PC-3 (cell line): ENCODE measurements at regions not wholly inside any gene's neighbourhood (a gene's known extent, or its start where the extent isn't known, plus 50 kb on each side); places are given as distances from the start of the nearest gene placed in this dataset.

Experiments
- ATAC-seq: fragments of 200-7000 bp; cut with Tn5 transposase; 2 replicates; pipeline ENCODE4 v1.9.1; 2020; ENCODE audit warnings: mild to moderate bottlenecking, moderate library complexity
- BruUV-seq: library from RNA; stranded (reverse); fragments of 400-500 nt; replicated peaks from 2 replicates; lab custom pipeline; 2021; lab: Mats Ljungman, UMichigan
- CTCF ChIA-PET: fragments of 300-600 bp; sonication (Branson Sonifier 250); formaldehyde crosslinking; loops from one replicate; lab custom pipeline; 2022; ENCODE audit warnings: antibody characterized with exemption; lab: Charles Lee
- POLR2A ChIA-PET: fragments of 300-600 bp; sonication (Branson Sonifier 250); formaldehyde crosslinking; loops from one replicate; lab custom pipeline; 2022; ENCODE audit warnings: antibody characterized with exemption; ENCODE audit not compliant: unreplicated experiment; lab: Charles Lee
- DNase-seq: peaks from one replicate; pipeline ENCODE4 v3.0.0-alpha.2; 2015
- H2AFZ ChIP-seq: fragments of 300-600 bp; sonication (generic); 2 replicates; pipeline ENCODE4 v1.6.0; 2016; ENCODE audit warnings: antibody characterized with exemption, low read length
- H3F3A ChIP-seq: fragments of 300-600 bp; sonication (generic); one replicate; pipeline ENCODE4 v1.6.0; 2017; ENCODE audit warnings: antibody characterized with exemption, low read length, control low read depth, mild to moderate bottlenecking; ENCODE audit not compliant: unreplicated experiment
- H3K27ac ChIP-seq: fragments of 300-600 bp; sonication (generic); 2 replicates; pipeline ENCODE4 v1.5.1; 2016; ENCODE audit warnings: mild to moderate bottlenecking, low read length
- H3K27me3 ChIP-seq: fragments of 300-600 bp; sonication (generic); 2 replicates; pipeline ENCODE4 v1.6.1; 2016; ENCODE audit warnings: low read length, mixed read lengths
- H3K36me3 ChIP-seq: fragments of 300-600 bp; sonication (generic); 2 replicates; pipeline ENCODE4 v1.6.1; 2016; ENCODE audit warnings: low read depth, mixed run types, low read length, mixed read lengths
- H3K4me1 ChIP-seq: fragments of 300-600 bp; sonication (generic); 2 replicates; pipeline ENCODE4 v1.5.1; 2016; ENCODE audit warnings: low read length; ENCODE audit not compliant: insufficient read depth
- H3K4me2 ChIP-seq: fragments of 300-600 bp; sonication (generic); 2 replicates; pipeline ENCODE4 v1.6.0; 2016; ENCODE audit warnings: low read length
- H3K4me3 ChIP-seq: fragments of 300-600 bp; sonication (generic); 2 replicates; pipeline ENCODE4 v1.5.1; 2016; ENCODE audit warnings: mild to moderate bottlenecking, low read length, mixed read lengths
- H3K79me2 ChIP-seq: fragments of 300-600 bp; sonication (generic); 2 replicates; pipeline ENCODE4 v1.6.1; 2017; ENCODE audit warnings: low read length, mixed read lengths
- H3K9ac ChIP-seq: fragments of 300-600 bp; sonication (generic); 2 replicates; pipeline ENCODE4 v1.6.0; 2016; ENCODE audit warnings: mild to moderate bottlenecking, low read length
- H3K9me2 ChIP-seq: fragments of 300-600 bp; sonication (generic); replicated peaks from 2 replicates; pipeline ENCODE4 v1.6.1; 2016; ENCODE audit warnings: mixed run types, low read length, mixed read lengths
- H3K9me3 ChIP-seq: fragments of 300-600 bp; sonication (generic); 2 replicates; pipeline ENCODE4 v1.6.1; 2016; ENCODE audit warnings: low read length, mixed read lengths
- H4K20me1 ChIP-seq: fragments of 300-600 bp; sonication (generic); 2 replicates; pipeline ENCODE4 v1.6.1; 2016; ENCODE audit warnings: low read length, mixed read lengths
- EZH2 ChIP-seq: fragments of 300-600 bp; sonication (generic); IDR thresholded peaks from one replicate; pipeline ENCODE4 v1.6.1; 2017; ENCODE audit warnings: antibody characterized with exemption, mild to moderate bottlenecking, low read length; ENCODE audit not compliant: unreplicated experiment
- EZH2phosphoT487 ChIP-seq: fragments of 300-600 bp; sonication (generic); IDR thresholded peaks from 2 replicates; pipeline ENCODE4 v1.6.1; 2018; ENCODE audit warnings: mild to moderate bottlenecking, antibody characterized with exemption, low read length, borderline replicate concordance
- intact Hi-C: fragments of 100-400 bp; cut with micrococcal nuclease; formaldehyde crosslinking; loops from 2 replicates; pipeline ENCODE4 v1.9.0; 2023
- TF ChIP-seq, protein P1 (sequence below): fragments of 300-600 bp; sonication (generic); conservative IDR thresholded peaks from 2 replicates; pipeline ENCODE4 v1.5.1; 2017; ENCODE audit warnings: antibody characterized with exemption, low read depth, mild to moderate bottlenecking, low read length

DNA sequence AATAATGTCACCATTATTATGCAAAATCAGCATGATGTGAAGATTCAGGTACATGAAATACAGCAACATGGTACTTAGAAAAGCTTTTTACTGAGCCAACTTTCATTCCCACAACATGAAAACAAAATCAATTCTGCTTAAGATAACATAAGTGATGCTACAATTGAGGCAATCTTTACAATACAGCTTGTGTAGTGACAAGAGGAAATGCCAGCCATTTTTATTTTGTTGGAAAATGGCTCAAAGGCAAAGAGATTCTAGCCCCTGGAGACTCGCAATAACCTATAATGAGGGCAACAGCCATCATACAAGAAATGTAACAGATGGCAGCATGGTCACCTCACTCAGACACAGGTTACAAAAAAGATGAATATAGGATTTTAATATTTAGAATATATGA is 560.4 kb downstream of the SPOCK3 start:
- no peaks in the 10 kb centered on the region for H3K4me1 ChIP-seq
- H3K27me3 ChIP-seq: no peaks in the 10 kb centered on the region
- DNase-seq: no peak
- BruUV-seq: no TSS peak
- H3K4me3 ChIP-seq: no peak overlapping the region
- H3K79me2 ChIP-seq: no peaks in the 10 kb centered on the region
- no peak overlapping the region for H2AFZ ChIP-seq
- intact Hi-C loops: no loop called here
- H4K20me1 ChIP-seq: no peaks in the 10 kb centered on the region
- H3F3A ChIP-seq: no peaks in the 10 kb centered on the region
- H3K9ac ChIP-seq: no peak overlapping the region
- CTCF ChIA-PET: interaction anchor here (0.6 kb wide), 1 partner anchor 477 kb away, joined by 6 read pairs; no protein-coding TSS in a partner anchor
- H3K27ac ChIP-seq: no peak overlapping the region
- H3K4me2 ChIP-seq: no peak overlapping the region
- no peaks in the 10 kb centered on the region for H3K9me3 ChIP-seq
- ATAC-seq: no peak
- POLR2A ChIA-PET: no interaction called here
- no peaks in the 10 kb centered on the region for H3K9me2 ChIP-seq
- no peaks in the 10 kb centered on the region for H3K36me3 ChIP-seq
- TF ChIP-seq, protein P1, sequence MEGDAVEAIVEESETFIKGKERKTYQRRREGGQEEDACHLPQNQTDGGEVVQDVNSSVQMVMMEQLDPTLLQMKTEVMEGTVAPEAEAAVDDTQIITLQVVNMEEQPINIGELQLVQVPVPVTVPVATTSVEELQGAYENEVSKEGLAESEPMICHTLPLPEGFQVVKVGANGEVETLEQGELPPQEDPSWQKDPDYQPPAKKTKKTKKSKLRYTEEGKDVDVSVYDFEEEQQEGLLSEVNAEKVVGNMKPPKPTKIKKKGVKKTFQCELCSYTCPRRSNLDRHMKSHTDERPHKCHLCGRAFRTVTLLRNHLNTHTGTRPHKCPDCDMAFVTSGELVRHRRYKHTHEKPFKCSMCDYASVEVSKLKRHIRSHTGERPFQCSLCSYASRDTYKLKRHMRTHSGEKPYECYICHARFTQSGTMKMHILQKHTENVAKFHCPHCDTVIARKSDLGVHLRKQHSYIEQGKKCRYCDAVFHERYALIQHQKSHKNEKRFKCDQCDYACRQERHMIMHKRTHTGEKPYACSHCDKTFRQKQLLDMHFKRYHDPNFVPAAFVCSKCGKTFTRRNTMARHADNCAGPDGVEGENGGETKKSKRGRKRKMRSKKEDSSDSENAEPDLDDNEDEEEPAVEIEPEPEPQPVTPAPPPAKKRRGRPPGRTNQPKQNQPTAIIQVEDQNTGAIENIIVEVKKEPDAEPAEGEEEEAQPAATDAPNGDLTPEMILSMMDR: no peak
- no peak for TF ChIP-seq EZH2
- no peak for TF ChIP-seq EZH2phosphoT487

DNA sequence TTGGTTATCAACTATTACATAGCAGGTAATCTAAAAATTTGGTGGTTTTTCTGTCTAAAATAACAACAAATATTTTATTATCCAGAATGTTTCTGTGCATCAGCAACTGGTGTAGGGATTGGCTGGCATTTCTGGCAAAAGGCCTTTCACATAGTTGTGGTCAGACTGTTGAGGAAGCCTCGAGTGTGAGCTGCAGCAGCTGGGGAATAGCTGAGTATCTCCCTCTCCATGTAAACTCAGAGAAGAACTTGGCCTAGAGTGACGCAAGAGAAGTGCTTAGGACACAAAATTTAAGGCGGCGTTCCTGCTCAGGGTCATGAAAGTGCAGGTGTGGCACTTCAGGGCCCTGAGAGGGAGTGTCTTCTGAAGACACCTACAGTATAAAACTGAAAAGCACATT is 558.9 kb downstream of the SPOCK3 start:
- Histone ChIP-seq H3K4me3 (no peak overlapping the region), H3K36me3 (no peaks in the 10 kb centered on the region), H3K4me1 (no peaks in the 10 kb centered on the region), H4K20me1 (no peaks in the 10 kb centered on the region), H2AFZ (no peak overlapping the region), H3K9me3 (no peaks in the 10 kb centered on the region), H3K9ac (no peak overlapping the region), H3K79me2 (no peaks in the 10 kb centered on the region), H3K9me2 (no peaks in the 10 kb centered on the region), H3K27me3 (no peaks in the 10 kb centered on the region), H3F3A (no peaks in the 10 kb centered on the region), H3K4me2 (no peak overlapping the region), H3K27ac (no peak overlapping the region)
- BruUV-seq: no TSS peak
- TF ChIP-seq, protein P1: no peak
- no peak for TF ChIP-seq EZH2
- TF ChIP-seq EZH2phosphoT487: no peak
- ATAC-seq: peak; percentile 48; the same call in 1 of the 2 replicates
- ChIA-PET POLR2A (no interaction called here), CTCF (no interaction called here)
- peak; percentile 56 for DNase-seq
- intact Hi-C loops: no loop called here

DNA sequence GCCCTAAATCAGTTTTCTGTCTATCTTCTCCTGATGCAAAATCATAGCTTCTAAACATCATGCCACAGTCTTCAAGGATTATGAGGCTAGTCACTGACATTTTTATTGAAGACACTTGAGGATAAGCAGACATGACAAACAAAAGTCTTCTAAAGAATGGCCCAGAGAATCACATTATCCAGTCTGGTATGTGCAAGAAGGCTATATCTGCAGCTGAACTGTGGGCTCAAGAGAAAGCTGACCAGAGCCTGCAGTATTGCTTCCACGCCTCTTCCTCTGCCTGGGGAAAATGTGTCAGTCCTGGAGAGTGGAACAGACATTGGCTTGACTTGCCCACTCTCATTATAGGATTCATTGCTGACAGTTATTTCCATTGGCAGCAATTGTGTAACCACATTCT is 553.5 kb downstream of the SPOCK3 start:
- Histone ChIP-seq H3K27ac (no peak overlapping the region), H3K9me3 (no peaks in the 10 kb centered on the region), H3K9ac (no peak overlapping the region), H3K4me1 (no peaks in the 10 kb centered on the region), H4K20me1 (no peaks in the 10 kb centered on the region), H3K9me2 (no peaks in the 10 kb centered on the region), H3F3A (no peaks in the 10 kb centered on the region), H3K79me2 (no peaks in the 10 kb centered on the region), H3K27me3 (no peaks in the 10 kb centered on the region), H3K36me3 (no peaks in the 10 kb centered on the region), H2AFZ (no peak overlapping the region), H3K4me2 (no peak overlapping the region), H3K4me3 (no peak overlapping the region)
- TF ChIP-seq, protein P1: no peak
- no peak for TF ChIP-seq EZH2phosphoT487
- no peak for TF ChIP-seq EZH2
- intact Hi-C loops: no loop called here
- ChIA-PET POLR2A (no interaction called here), CTCF (no interaction called here)
- no peak for DNase-seq
- no TSS peak for BruUV-seq
- no peak for ATAC-seq
